ENCODE measurements at regions not wholly inside any gene's neighbourhood (a gene's known extent, or its start where the extent isn't known, plus 50 kb on each side); places are given as distances from the start of the nearest gene placed in this dataset.

DNA sequence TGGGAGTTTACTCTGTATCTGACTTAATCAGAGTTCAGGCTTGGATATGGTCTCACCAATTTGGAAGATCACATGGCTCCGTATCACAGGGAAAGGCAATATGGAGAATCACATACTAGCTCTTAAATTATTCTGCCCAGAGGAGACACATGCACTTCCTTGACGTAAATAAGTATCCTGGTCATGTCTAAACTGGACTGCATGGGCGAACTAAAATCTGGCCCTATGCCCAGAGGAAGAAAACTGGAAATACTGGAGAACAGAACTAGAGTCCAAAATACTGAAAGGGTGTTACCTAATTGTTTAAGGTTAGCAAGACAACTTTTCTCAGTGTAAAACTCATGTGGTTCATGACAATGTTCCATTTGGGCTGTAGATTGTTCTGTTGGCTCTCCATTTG lies 832.3 kb downstream of the RAB28 start:
- 81% methylated on average over 3 of the region's 3 CpGs for WGBS (ENCODE audit: insufficient coverage)
- peaks cover 2% of the 10 kb centered on the region for H3K9me3 Mint-ChIP-seq (ENCODE audit: insufficient read depth)
- no peak for TF ChIP-seq EZH2 (IDR thresholded peaks at IDR 0.05; ENCODE audit: borderline replicate concordance, insufficient read depth, low read depth, low read length, poor library complexity, severe bottlenecking)
- TF ChIP-seq, protein P1, sequence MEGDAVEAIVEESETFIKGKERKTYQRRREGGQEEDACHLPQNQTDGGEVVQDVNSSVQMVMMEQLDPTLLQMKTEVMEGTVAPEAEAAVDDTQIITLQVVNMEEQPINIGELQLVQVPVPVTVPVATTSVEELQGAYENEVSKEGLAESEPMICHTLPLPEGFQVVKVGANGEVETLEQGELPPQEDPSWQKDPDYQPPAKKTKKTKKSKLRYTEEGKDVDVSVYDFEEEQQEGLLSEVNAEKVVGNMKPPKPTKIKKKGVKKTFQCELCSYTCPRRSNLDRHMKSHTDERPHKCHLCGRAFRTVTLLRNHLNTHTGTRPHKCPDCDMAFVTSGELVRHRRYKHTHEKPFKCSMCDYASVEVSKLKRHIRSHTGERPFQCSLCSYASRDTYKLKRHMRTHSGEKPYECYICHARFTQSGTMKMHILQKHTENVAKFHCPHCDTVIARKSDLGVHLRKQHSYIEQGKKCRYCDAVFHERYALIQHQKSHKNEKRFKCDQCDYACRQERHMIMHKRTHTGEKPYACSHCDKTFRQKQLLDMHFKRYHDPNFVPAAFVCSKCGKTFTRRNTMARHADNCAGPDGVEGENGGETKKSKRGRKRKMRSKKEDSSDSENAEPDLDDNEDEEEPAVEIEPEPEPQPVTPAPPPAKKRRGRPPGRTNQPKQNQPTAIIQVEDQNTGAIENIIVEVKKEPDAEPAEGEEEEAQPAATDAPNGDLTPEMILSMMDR (IDR thresholded peaks at IDR 0.05), result no peak
- H3K4me1 Mint-ChIP-seq, result no peaks in the 10 kb centered on the region
- ChIA-PET CTCF (no interaction called here), POLR2A (no interaction called here)
- Histone ChIP-seq H2AFZ (ENCODE audit: insufficient read depth, low read depth, low read length, poor library complexity, severe bottlenecking) (no peak overlapping the region), H3K9me3 (ENCODE audit: control extremely low read depth in 1 of 3, control insufficient read depth in 2 of 3, insufficient read depth in 1 of 3, low read length in 2 of 3) (no peaks in the 10 kb centered on the region), H3K36me3 (replicated peaks in 1 of 2; ENCODE audit: control extremely low read depth in 1 of 2, control insufficient read depth in 1 of 2, extremely low read depth in 1 of 2, insufficient read depth in 2 of 2, low read length in 1 of 2) (no peaks in the 10 kb centered on the region), H3K27ac (ENCODE audit: low read length in 2 of 2) (no peak overlapping the region), H3K4me2 (replicated peaks; ENCODE audit: low read depth, low read length, poor library complexity, severe bottlenecking) (no peak overlapping the region), H3K9ac (ENCODE audit: low read length) (no peak overlapping the region), H3K27me3 (replicated peaks in 1 of 4; ENCODE audit: control extremely low read depth in 1 of 4, control insufficient read depth in 3 of 4, insufficient read depth in 4 of 4, low read length in 3 of 4) (peaks cover 0 to 3% (median 0%) of the 10 kb centered on the region in 4 experiments), H3K4me1 (ENCODE audit: control insufficient read depth in 2 of 2, insufficient read depth in 2 of 2, low read length in 2 of 2) (no peaks in the 10 kb centered on the region), H3K79me2 (ENCODE audit: control insufficient read depth, insufficient read depth, low read length) (no peaks in the 10 kb centered on the region), H3K4me3 (ENCODE audit: control extremely low read depth in 1 of 5, extremely low read depth in 1 of 5, insufficient read depth in 1 of 5, low read depth in 2 of 5, low read length in 4 of 5) (no peak overlapping the region), H4K20me1 (ENCODE audit: control insufficient read depth, insufficient read depth, low read length, poor library complexity, severe bottlenecking) (no peaks in the 10 kb centered on the region)
- no peaks in the 10 kb centered on the region for H3K27me3 Mint-ChIP-seq
- ATAC-seq (ENCODE audit: low read depth) (no peak), DNase-seq (no peak)
- no peak overlapping the region for H3K4me3 Mint-ChIP-seq
- H3K27ac Mint-ChIP-seq, result no peak overlapping the region
- intact Hi-C loops (cut with micrococcal nuclease), result no loop called here

DNA sequence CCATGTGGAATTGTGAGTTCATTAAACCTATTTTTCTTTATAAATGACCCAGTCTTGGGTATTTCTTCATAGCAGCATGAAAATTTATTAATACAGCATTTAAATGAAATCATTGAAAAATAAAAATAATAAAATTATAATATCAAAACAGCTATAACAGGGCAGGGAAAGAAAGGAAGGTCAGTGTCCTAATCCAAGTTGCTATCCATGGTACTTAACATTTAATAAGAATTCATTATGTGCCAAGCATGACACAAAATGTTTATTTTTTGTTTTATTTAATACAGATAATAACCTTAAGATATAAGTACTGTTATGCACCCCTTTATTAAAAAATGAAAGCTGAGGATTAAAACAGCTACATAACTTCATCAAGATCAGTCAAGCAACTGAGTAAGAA lies 838.4 kb downstream of the RAB28 start:
- Histone ChIP-seq H2AFZ (ENCODE audit: insufficient read depth, low read depth, low read length, poor library complexity, severe bottlenecking) (no peak overlapping the region), H3K27me3 (replicated peaks in 1 of 4; ENCODE audit: control extremely low read depth in 1 of 4, control insufficient read depth in 3 of 4, insufficient read depth in 4 of 4, low read length in 3 of 4) (no peaks in the 10 kb centered on the region), H3K9ac (ENCODE audit: low read length) (no peak overlapping the region), H3K4me3 (ENCODE audit: control extremely low read depth in 1 of 5, extremely low read depth in 1 of 5, insufficient read depth in 1 of 5, low read depth in 2 of 5, low read length in 4 of 5) (no peak overlapping the region), H3K36me3 (replicated peaks in 1 of 2; ENCODE audit: control extremely low read depth in 1 of 2, control insufficient read depth in 1 of 2, extremely low read depth in 1 of 2, insufficient read depth in 2 of 2, low read length in 1 of 2) (no peaks in the 10 kb centered on the region), H3K9me3 (ENCODE audit: control extremely low read depth in 1 of 3, control insufficient read depth in 2 of 3, insufficient read depth in 1 of 3, low read length in 2 of 3) (no peaks in the 10 kb centered on the region), H4K20me1 (ENCODE audit: control insufficient read depth, insufficient read depth, low read length, poor library complexity, severe bottlenecking) (no peaks in the 10 kb centered on the region), H3K4me2 (replicated peaks; ENCODE audit: low read depth, low read length, poor library complexity, severe bottlenecking) (no peak overlapping the region), H3K4me1 (ENCODE audit: control insufficient read depth in 2 of 2, insufficient read depth in 2 of 2, low read length in 2 of 2) (no peaks in the 10 kb centered on the region), H3K27ac (ENCODE audit: low read length in 2 of 2) (no peak overlapping the region), H3K79me2 (ENCODE audit: control insufficient read depth, insufficient read depth, low read length) (no peaks in the 10 kb centered on the region)
- Mint-ChIP-seq H3K4me1 (no peaks in the 10 kb centered on the region), H3K4me3 (no peak overlapping the region), H3K27ac (no peak overlapping the region), H3K9me3 (ENCODE audit: insufficient read depth) (no peaks in the 10 kb centered on the region), H3K27me3 (peaks cover 7% of the 10 kb centered on the region)
- no peak for DNase-seq
- POLR2A ChIA-PET, result no interaction called here
- intact Hi-C loops (cut with micrococcal nuclease), result no loop called here
- ATAC-seq (ENCODE audit: low read depth), result no peak
- TF ChIP-seq, protein P1 (IDR thresholded peaks at IDR 0.05), result no peak
- no peak for TF ChIP-seq EZH2 (IDR thresholded peaks at IDR 0.05; ENCODE audit: borderline replicate concordance, insufficient read depth, low read depth, low read length, poor library complexity, severe bottlenecking)
- CTCF ChIA-PET, result no interaction called here

All from B cell (primary cell).